ENCODE measurements at regions not wholly inside any gene's neighbourhood (a gene's known extent, or its start where the extent isn't known, plus 50 kb on each side); places are given as distances from the start of the nearest gene placed in this dataset.

- TF ChIP-seq GATA1 (IDR thresholded peaks at IDR 0.05; ENCODE audit: low read depth, low read length) (no peak), POLR2A (IDR thresholded peaks at IDR 0.05; ENCODE audit: low read length) (no peak)
These were observed 447.6 kb upstream of the NFE2L3 start for GRCh38 chr7:25704413-25704812.

DNA sequence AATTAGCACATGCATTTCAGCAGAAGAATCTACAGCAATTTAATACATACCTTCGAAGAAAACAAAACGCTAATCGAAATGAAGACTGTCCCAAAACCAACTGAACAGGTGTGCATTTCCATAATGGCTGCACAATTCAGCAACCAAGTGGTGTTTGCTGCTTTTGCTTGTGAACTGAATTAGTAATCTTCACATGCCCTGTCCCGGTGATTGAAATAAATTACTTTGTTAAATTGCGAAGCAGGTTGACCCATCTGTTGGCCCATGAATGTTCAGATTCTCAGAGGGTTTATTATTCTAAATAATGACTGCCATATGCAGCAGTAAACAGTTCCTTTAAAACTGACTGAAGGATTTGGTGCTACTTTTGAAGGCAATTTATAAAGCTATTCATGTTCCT is 445.2 kb upstream of the NFE2L3 start:
- TF ChIP-seq POLR2A (IDR thresholded peaks at IDR 0.05; ENCODE audit: low read length) (no peak), GATA1 (IDR thresholded peaks at IDR 0.05; ENCODE audit: low read depth, low read length) (no peak)
- no peak for DNase-seq

More at GRCh38 chr7:25704413-25704812, 447.6 kb upstream of the NFE2L3 start:
- no peak for DNase-seq

DNA sequence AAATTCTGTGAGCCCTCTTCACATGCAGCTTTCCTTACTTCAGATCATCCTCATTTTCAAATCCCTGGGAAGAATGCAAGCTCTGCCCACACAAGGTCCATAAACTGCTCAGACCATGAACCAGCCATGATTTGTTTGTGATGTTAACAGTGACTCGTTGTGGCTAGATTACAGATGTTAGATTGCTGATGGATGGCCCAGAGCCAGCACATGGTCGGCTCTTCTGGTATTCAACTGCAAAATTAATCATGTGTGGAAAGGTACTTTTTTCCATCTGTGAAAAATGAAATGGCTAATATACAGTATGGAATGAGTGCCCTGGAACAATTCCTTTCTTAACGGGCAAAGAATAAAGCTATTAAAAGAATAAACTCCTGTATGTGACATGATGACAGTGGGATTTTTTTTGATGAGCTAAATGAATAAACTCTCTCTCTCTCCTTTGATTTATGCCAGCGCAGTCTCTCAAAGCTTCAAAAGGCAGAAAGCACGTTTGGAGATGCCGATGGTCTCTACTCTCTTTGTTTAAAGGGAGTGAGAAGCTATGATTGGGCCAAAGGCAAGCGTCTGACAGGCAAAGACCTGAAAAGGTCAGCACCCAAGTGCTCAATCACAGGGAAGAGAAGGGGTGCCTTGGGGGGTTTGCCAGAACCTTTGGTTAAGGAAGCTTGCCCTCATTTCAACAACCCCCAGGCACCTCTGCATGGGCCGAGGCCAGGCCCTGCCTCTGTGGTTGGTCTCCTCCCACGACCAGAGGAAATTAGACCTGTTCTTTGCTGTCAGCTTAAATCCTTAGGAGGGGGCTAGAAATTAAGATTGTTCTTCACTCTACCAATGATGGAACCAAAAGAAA is 444.0 kb upstream of the NFE2L3 start:
- TF ChIP-seq GATA1 (IDR thresholded peaks at IDR 0.05; ENCODE audit: low read depth, low read length) (no peak), POLR2A (IDR thresholded peaks at IDR 0.05; ENCODE audit: low read length) (no peak)
- no peak for DNase-seq

- TF ChIP-seq POLR2A (IDR thresholded peaks at IDR 0.05; ENCODE audit: low read length) (no peak), GATA1 (IDR thresholded peaks at IDR 0.05; ENCODE audit: low read depth, low read length) (no peak)
- no peak for DNase-seq
These were observed 441.0 kb upstream of the NFE2L3 start for GRCh38 chr7:25710959-25711358.

- DNase-seq = no peak
- TF ChIP-seq POLR2A (IDR thresholded peaks at IDR 0.05; ENCODE audit: low read length) = no peak
- no peak for TF ChIP-seq GATA1 (IDR thresholded peaks at IDR 0.05; ENCODE audit: low read depth, low read length)
These were observed 440.1 kb upstream of the NFE2L3 start for GRCh38 chr7:25711940-25712339.

DNA sequence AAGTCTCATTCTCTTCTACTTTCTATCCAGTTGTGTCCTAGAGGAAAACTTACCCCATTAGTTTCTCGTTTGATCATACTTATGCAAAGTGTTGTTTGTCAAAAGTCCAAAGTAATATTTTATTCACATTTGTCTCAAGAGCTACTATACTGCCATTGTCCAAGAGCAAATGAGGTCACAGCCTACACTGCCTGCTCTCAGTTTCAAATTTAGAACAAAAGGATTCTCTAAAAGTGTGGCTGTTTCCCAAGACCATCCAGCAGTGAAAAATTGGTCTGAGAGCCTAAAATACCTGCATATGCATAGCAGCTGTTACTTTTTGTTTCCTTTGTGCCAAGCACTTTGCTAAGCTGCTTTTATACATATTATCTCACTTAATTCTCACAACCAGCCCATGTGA is 439.5 kb upstream of the NFE2L3 start:
- DNase-seq = no peak
- TF ChIP-seq POLR2A (IDR thresholded peaks at IDR 0.05; ENCODE audit: low read length) (no peak), GATA1 (IDR thresholded peaks at IDR 0.05; ENCODE audit: low read depth, low read length) (no peak)

DNA sequence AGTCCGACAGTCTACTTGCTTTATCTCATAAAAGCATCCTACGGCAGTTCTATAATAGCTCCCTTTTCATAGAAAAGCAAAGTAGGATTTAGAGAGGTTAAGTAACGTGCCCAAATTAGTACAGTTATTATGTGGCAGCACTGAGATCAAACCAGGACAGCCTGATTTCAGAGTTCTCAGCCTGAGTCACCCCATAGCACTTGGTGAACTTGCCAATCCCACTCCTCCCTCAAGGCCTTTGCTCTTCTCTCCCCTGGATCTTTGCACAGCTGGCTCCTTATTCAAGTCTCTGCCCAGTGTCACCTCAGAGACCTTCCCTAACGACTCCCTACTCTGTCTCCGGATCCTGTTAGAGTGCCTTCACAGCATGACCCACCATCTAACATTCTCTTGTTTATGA is 438.0 kb upstream of the NFE2L3 start:
- TF ChIP-seq GATA1 (IDR thresholded peaks at IDR 0.05; ENCODE audit: low read depth, low read length) = no peak
- TF ChIP-seq POLR2A (IDR thresholded peaks at IDR 0.05; ENCODE audit: low read length) = no peak
- no peak for DNase-seq

DNA sequence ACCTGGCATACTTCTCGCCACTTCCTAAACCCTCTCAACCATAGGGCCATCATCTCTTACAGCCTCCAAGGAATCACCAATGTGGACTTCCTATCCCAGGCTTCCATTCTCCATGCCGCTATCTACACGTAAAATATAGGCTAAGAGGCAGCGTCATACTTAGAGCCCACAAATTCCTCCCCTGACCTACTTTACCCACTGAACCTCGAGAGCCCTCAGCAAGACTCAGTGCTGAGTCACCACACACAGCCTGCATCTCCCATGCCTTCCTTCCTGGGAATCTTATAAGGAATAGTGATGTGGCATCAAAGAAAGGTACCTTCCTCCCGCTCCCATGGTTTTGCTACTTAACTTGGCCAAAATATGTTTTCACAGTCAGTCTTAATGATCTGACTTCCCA is 435.6 kb upstream of the NFE2L3 start:
- DNase-seq = no peak

DNA sequence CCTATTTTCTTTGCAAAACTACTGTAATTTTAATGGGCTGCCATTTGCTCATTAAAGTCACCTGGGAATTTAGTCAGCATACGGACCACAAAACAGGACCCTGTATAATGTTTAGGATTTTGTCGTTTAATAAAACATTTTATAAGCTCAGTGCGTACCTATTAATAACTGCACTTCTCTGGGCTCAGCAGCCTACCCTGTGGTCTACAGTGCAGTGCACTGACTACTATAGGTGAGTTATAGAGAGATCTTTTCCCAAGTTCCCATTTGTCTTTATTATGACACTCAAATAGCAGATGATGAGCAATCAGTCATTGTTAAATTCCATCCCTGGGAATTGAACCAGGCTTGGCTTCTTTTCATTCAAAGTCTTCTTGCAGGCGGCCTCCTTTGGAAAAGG is 433.4 kb upstream of the NFE2L3 start:
- no peak for TF ChIP-seq POLR2A (IDR thresholded peaks at IDR 0.05; ENCODE audit: low read length)
- TF ChIP-seq GATA1 (IDR thresholded peaks at IDR 0.05; ENCODE audit: low read depth, low read length) = no peak
- no peak for DNase-seq

More for the DNA sequence above, 435.6 kb upstream of the NFE2L3 start:
- TF ChIP-seq POLR2A (IDR thresholded peaks at IDR 0.05; ENCODE audit: low read length) (no peak), GATA1 (IDR thresholded peaks at IDR 0.05; ENCODE audit: low read depth, low read length) (no peak)

GRCh38 chr7:25719190-25719896 is 432.7 kb upstream of the NFE2L3 start:
- TF ChIP-seq POLR2A (IDR thresholded peaks at IDR 0.05; ENCODE audit: low read length) (no peak), GATA1 (IDR thresholded peaks at IDR 0.05; ENCODE audit: low read depth, low read length) (no peak)
- no peak for DNase-seq

DNA sequence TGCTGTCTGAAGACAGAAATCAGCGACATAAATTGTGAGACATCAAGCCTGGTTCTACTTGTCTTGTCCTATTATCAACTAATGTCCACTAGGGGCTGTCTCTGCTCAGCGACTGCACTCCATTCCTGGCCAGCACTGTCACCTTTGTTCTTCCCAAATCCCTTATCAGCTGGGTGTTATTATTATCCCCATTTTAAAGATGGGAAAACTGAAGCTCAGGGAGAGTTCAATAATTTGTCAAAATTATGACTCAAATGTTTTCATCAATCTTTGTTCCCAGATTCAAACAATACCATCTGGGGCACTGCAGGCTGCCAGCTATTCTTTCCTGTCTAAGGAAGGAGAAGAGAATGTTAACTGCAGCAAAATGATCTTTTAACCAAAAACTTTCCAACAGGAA is 431.6 kb upstream of the NFE2L3 start:
- peak in 1 of 2 experiments; percentile 2 for DNase-seq
- TF ChIP-seq GATA1 (IDR thresholded peaks at IDR 0.05; ENCODE audit: low read depth, low read length) (no peak), POLR2A (IDR thresholded peaks at IDR 0.05; ENCODE audit: low read length) (no peak)

GRCh38 chr7:25722856-25723255 is 429.1 kb upstream of the NFE2L3 start:
- DNase-seq = no peak
- TF ChIP-seq GATA1 (IDR thresholded peaks at IDR 0.05; ENCODE audit: low read depth, low read length) (no peak), POLR2A (IDR thresholded peaks at IDR 0.05; ENCODE audit: low read length) (no peak)

- TF ChIP-seq GATA1 (IDR thresholded peaks at IDR 0.05; ENCODE audit: low read depth, low read length) = no peak
- TF ChIP-seq POLR2A (IDR thresholded peaks at IDR 0.05; ENCODE audit: low read length) = no peak
- no peak for DNase-seq
These were observed 426.5 kb upstream of the NFE2L3 start for GRCh38 chr7:25725451-25725850.

DNA sequence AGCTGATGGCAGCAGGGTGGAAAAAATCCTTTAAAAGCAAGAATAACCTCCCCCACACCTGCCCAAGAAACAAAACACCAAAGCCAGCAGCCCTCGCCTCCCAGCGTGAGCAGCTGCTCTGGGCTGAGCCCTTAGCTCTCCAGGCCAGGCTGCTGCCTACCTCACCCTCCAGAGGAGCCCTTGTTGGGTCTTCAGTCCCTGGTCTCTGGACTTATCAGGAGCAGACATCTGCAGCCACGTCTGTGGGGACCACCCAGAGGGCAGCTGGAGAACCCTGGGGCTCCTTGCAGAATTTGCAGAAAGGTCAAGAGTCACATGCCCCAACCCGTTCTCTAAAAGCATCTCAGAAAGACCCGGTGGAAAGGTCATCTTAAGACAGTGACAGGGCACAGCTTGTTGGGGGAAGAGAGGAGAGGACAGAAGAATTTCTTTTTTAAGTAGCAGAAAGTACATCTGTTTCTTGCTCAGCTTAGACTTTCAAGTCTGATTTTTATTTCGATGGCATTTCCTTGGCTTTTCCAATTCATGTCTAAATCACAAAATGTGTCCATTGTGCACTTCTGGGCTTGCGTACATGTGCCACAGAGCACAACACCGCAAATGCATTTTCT is 425.7 kb upstream of the NFE2L3 start:
- TF ChIP-seq GATA1 (IDR thresholded peaks at IDR 0.05; ENCODE audit: low read depth, low read length) (no peak), POLR2A (IDR thresholded peaks at IDR 0.05; ENCODE audit: low read length) (no peak)
- DNase-seq = no peak

All from erythroblast (primary cell).